HG02759 (cell line): ENCODE measurements at regions not wholly inside any gene's neighbourhood (a gene's known extent, or its start where the extent isn't known, plus 50 kb on each side); places are given as distances from the start of the nearest gene placed in this dataset.
"Not testable (repeated sequence)": the region's sequence is repeated elsewhere in the genome, so short reads cannot be mapped to it uniquely, and the experiment has no call there.

Experiments
- ATAC-seq: cut with Tn5 transposase; IDR thresholded peaks from one replicate; pipeline ENCODE4 v1.9.1; 2021; ENCODE audit warnings: mild to moderate bottlenecking, moderate library complexity; ENCODE audit not compliant: unreplicated experiment

- ATAC-seq, result no peak
Measured at GRCh38 chr1:232327899-232328298, 302.0 kb downstream of the SIPA1L2 start.

GRCh38 chr1:232327269-232327668 lies 302.7 kb downstream of the SIPA1L2 start:
- no peak for ATAC-seq

GRCh38 chr1:232322162-232322734 lies 307.7 kb downstream of the SIPA1L2 start:
- no peak for ATAC-seq

- ATAC-seq, result no peak
Measured at GRCh38 chr1:232319518-232320210, 310.3 kb downstream of the SIPA1L2 start.

GRCh38 chr1:232319072-232319471 lies 310.9 kb downstream of the SIPA1L2 start:
- no peak for ATAC-seq

- no peak for ATAC-seq
Measured at GRCh38 chr1:232318143-232318542, 311.8 kb downstream of the SIPA1L2 start.

GRCh38 chr1:232317350-232317749 lies 312.6 kb downstream of the SIPA1L2 start:
- no peak for ATAC-seq

GRCh38 chr1:232316864-232317263 lies 313.1 kb downstream of the SIPA1L2 start:
- no peak for ATAC-seq

GRCh38 chr1:232313876-232314275 lies 316.1 kb downstream of the SIPA1L2 start:
- ATAC-seq, result not testable (repeated sequence)

- no peak for ATAC-seq
Measured at GRCh38 chr1:232310541-232310940, 319.4 kb downstream of the SIPA1L2 start.

GRCh38 chr1:232308616-232309015 lies 321.3 kb downstream of the SIPA1L2 start:
- ATAC-seq, result no peak

- no peak for ATAC-seq
Measured at GRCh38 chr1:232307296-232308017, 322.5 kb downstream of the SIPA1L2 start.

- no peak for ATAC-seq
Measured at GRCh38 chr1:232306269-232306961, 323.5 kb downstream of the SIPA1L2 start.

- no peak for ATAC-seq
Measured at GRCh38 chr1:232305050-232305449, 324.9 kb downstream of the SIPA1L2 start.

GRCh38 chr1:232303222-232303620 lies 326.7 kb downstream of the SIPA1L2 start:
- no peak for ATAC-seq

GRCh38 chr1:232302376-232303221 lies 327.3 kb downstream of the SIPA1L2 start:
- no peak for ATAC-seq

GRCh38 chr1:232301246-232301645 lies 328.7 kb downstream of the SIPA1L2 start:
- no peak for ATAC-seq

- ATAC-seq, result no peak
Measured at GRCh38 chr1:232300466-232300865, 329.5 kb downstream of the SIPA1L2 start.

- ATAC-seq, result no peak
Measured at GRCh38 chr1:232296461-232296860, 333.5 kb downstream of the SIPA1L2 start.

- ATAC-seq, result no peak
Measured at GRCh38 chr1:232293361-232293760, 336.6 kb downstream of the SIPA1L2 start.

- ATAC-seq, result no peak
Measured at GRCh38 chr1:232292818-232293217, 337.1 kb downstream of the SIPA1L2 start.
